ENCODE measurements at regions not wholly inside any gene's neighbourhood (a gene's known extent, or its start where the extent isn't known, plus 50 kb on each side); places are given as distances from the start of the nearest gene placed in this dataset.
"Not testable (repeated sequence)": the region's sequence is repeated elsewhere in the genome, so short reads cannot be mapped to it uniquely, and the experiment has no call there.

- TF ChIP-seq CTCF, POLR2A (IDR thresholded peaks at IDR 0.05): not testable (repeated sequence)
Observed at GRCh38 chr17:70746574-70746973, 577.2 kb downstream of the KCNJ2 start.
